Mesodermal cell (in vitro differentiated cells): ENCODE measurements at regions not wholly inside any gene's neighbourhood (a gene's known extent, or its start where the extent isn't known, plus 50 kb on each side); places are given as distances from the start of the nearest gene placed in this dataset.
"Not testable (repeated sequence)": the region's sequence is repeated elsewhere in the genome, so short reads cannot be mapped to it uniquely, and the experiment has no call there.

Experiments
- H3K27ac ChIP-seq: 2 replicates; pipeline ENCODE4 v1.7.0; 2013; ENCODE audit warnings: mild to moderate bottlenecking, low read depth, low read length, moderate library complexity; ENCODE audit not compliant: severe bottlenecking
- H3K36me3 ChIP-seq: 2 replicates; pipeline ENCODE4 v1.7.1; 2013; ENCODE audit warnings: mild to moderate bottlenecking, low read length, moderate library complexity; ENCODE audit not compliant: control insufficient read depth, insufficient read depth
- H3K4me1 ChIP-seq: one replicate; pipeline ENCODE4 v1.7.1; 2013; ENCODE audit warnings: mild to moderate bottlenecking, low read length; ENCODE audit not compliant: insufficient read depth, control insufficient read depth, poor library complexity, severe bottlenecking
- H3K4me3 ChIP-seq: 2 replicates; pipeline ENCODE4 v1.7.0; 2013; ENCODE audit warnings: low read length, control low read depth, mild to moderate bottlenecking; ENCODE audit not compliant: insufficient read depth, poor library complexity, severe bottlenecking; ENCODE audit errors: extremely low read depth
- H3K9me3 ChIP-seq: 2 replicates; pipeline ENCODE4 v1.7.1; 2013; ENCODE audit warnings: mild to moderate bottlenecking, low read length, moderate library complexity; ENCODE audit not compliant: control insufficient read depth
- WGBS, 2 experiments: methylation state at CpG; one replicate each; pipeline ENCODE4 v1.1.5; 2013; ENCODE audit warnings: missing lambda C conversion rate in 2 of 2; ENCODE audit not compliant: insufficient coverage in 2 of 2; 5-methylcytosine and 5-hydroxymethylcytosine counted together

- Histone ChIP-seq H3K4me3 (no peak overlapping the region), H3K36me3 (no peaks in the 10 kb centered on the region), H3K27ac (no peak overlapping the region), H3K4me1 (no peaks in the 10 kb centered on the region), H3K9me3 (no peaks in the 10 kb centered on the region)
- WGBS, 2 experiments: 83 to 100% methylated on average over 1 to 2 of the region's 2 CpGs
Observed at GRCh38 chr17:33944826-33945225, 310.3 kb upstream of the CCL2 start.

DNA sequence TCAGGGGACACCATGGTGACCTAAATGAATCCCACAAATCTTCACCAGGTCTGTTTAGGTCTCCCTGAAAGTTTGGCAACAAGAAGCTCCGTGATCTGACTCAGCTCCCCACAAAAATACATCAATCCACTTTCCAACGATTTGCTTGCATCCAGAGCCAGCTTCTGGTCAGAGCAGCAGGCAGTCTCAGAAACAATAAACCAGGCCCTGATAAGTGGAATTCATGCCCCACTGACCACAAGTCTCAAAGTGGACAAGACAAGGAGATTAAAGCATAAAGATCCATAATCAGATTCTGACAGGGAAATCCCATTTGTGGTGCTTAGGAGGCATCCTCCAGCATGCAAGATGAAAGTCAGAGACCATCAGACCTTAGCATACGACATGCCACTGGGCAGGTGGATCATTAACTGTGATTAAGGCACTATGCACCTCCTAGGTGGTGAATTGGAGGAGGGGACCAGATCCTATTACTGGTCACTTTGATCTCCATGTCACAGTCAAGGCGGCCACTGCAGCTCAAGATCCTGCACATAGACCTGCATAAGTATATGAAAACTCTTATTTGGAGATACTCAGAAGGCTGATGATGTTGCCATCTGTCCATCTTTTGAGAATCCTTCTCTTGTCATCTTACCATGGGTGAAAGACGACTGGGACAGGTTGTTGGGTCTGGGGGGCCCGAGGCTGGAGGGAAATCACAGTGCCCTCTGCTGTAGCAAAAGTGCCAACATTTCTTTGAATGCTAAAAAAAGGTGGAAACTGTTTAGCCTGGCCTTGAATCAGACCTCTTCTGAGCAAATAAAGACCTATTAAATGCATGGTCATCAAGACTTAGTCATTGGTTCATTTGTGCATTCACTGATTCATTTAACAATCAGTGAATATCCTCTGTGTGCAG lies 309.2 kb upstream of the CCL2 start:
- Histone ChIP-seq H3K36me3 (no peaks in the 10 kb centered on the region), H3K4me3 (no peak overlapping the region), H3K9me3 (no peaks in the 10 kb centered on the region), H3K27ac (no peak overlapping the region), H3K4me1 (no peaks in the 10 kb centered on the region)
- WGBS, 2 experiments: 69 to 76% methylated on average over 2 to 3 of the region's 6 CpGs

DNA sequence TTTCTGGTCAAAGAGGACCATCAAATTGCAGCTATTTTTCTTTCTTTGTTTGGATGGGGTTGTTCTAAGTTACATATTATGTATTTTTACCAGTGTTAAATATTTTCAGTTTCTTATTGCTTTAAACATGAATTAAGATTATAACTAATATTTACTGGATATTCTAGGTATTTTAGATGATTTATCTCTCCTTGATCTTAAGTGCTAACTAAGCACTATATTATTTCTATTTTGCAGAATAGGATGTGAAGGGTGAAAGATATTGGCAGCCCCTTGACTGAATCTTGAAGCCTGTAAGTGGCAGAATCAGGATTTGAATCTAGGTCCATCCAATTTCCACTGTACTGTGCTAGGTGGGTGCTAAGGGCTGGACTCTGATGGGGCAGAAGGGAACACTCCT lies 307.3 kb upstream of the CCL2 start:
- Histone ChIP-seq H3K36me3 (no peaks in the 10 kb centered on the region), H3K4me3 (no peak overlapping the region), H3K9me3 (no peaks in the 10 kb centered on the region), H3K4me1 (no peaks in the 10 kb centered on the region), H3K27ac (no peak overlapping the region)

DNA sequence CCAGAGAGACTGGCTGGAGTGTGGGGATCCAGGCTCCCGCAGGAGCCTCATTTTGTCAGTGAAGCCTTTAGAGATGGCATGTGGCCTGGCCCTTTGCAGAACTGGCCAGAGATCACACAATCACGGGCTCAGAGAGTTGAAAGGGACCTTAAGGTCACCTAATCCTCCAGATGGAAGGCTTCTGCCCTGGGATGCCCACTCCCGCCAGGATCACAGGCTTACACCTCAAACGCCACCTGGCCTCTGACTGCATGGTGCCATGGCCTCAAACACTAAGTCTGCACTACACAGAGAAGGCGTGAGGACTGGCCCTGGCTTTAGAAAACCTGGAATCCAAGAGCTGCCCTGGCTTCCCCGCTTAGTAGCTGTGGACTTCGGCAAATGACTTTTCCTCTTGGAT lies 306.8 kb upstream of the CCL2 start:
- H3K27ac ChIP-seq: no peak overlapping the region
- H3K9me3 ChIP-seq: no peaks in the 10 kb centered on the region
- H3K36me3 ChIP-seq: no peaks in the 10 kb centered on the region
- no peaks in the 10 kb centered on the region for H3K4me1 ChIP-seq
- no peak overlapping the region for H3K4me3 ChIP-seq
- 89 to 90% methylated on average over 7 of the region's 7 CpGs for WGBS, 2 experiments

DNA sequence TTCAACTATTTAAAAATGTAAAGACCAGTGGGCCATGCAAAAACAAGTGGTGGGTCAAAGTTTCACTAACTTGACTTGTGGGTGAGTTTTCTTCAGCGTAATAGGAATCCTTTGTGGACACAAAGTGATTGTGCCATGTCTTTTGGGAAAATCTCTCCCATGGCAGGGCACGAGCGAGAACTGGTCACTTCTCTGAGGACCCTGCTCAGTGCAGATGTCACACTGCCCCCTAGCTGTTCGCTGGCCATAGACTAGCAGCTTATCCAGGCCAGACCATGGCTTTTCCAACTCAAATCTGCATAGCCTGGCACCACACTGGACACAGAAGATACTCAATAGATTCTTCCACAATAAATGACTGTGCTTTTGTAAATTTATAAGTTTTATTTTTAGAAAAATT lies 306.0 kb upstream of the CCL2 start:
- H3K4me1 ChIP-seq: no peaks in the 10 kb centered on the region
- 39 to 45% methylated on average over 4 of the region's 4 CpGs for WGBS, 2 experiments
- H3K36me3 ChIP-seq: no peaks in the 10 kb centered on the region
- no peak overlapping the region for H3K4me3 ChIP-seq
- H3K9me3 ChIP-seq: no peaks in the 10 kb centered on the region
- no peak overlapping the region for H3K27ac ChIP-seq

- H3K27ac ChIP-seq: no peak overlapping the region
- WGBS, 2 experiments: 90 to 100% methylated on average over 3 to 6 of the region's 6 CpGs
- no peak overlapping the region for H3K4me3 ChIP-seq
- H3K36me3 ChIP-seq: no peaks in the 10 kb centered on the region
- H3K9me3 ChIP-seq: no peaks in the 10 kb centered on the region
- no peaks in the 10 kb centered on the region for H3K4me1 ChIP-seq
Observed at GRCh38 chr17:33950061-33950460, 305.0 kb upstream of the CCL2 start.

- Histone ChIP-seq H3K9me3 (no peaks in the 10 kb centered on the region), H3K36me3 (no peaks in the 10 kb centered on the region), H3K4me3 (no peak overlapping the region), H3K27ac (no peak overlapping the region), H3K4me1 (no peaks in the 10 kb centered on the region)
- 67% methylated on average over 1 of the region's 1 CpG; no CpG with 5 or more reads in 1 of the 2 experiments for WGBS, 2 experiments
Observed at GRCh38 chr17:33952425-33952824, 302.7 kb upstream of the CCL2 start.

DNA sequence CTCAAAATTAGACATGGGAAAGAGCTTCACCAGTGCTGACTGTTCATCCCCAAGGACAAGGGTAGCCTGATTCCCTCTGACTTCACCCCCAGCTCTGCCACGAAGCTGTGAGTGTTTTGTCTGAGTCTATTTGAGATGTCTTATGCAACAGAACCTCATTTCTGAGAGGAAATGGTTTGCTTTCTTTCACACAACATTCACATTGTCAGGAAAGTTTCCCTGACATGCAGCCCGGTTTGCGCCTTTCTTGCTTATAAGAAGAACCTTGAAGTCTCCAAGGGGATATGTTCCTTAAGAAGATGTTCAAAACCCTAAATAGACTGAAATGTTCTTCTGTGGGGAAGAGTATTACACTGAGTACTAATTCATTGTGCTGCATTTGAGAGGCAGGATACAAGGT lies 300.5 kb upstream of the CCL2 start:
- peaks cover 5% of the 10 kb centered on the region for H3K9me3 ChIP-seq
- H3K4me1 ChIP-seq: no peaks in the 10 kb centered on the region
- no peaks in the 10 kb centered on the region for H3K36me3 ChIP-seq
- no peak overlapping the region for H3K27ac ChIP-seq
- H3K4me3 ChIP-seq: no peak overlapping the region
- 100% methylated on average over 1 of the region's 3 CpGs; no CpG with 5 or more reads in 1 of the 2 experiments for WGBS, 2 experiments

- 43 to 75% methylated on average over 1 to 2 of the region's 2 CpGs for WGBS, 2 experiments
- Histone ChIP-seq H3K27ac (no peak overlapping the region), H3K4me3 (no peak overlapping the region), H3K36me3 (no peaks in the 10 kb centered on the region), H3K9me3 (peaks cover 5% of the 10 kb centered on the region), H3K4me1 (no peaks in the 10 kb centered on the region)
Observed at GRCh38 chr17:33955461-33955860, 299.6 kb upstream of the CCL2 start.

DNA sequence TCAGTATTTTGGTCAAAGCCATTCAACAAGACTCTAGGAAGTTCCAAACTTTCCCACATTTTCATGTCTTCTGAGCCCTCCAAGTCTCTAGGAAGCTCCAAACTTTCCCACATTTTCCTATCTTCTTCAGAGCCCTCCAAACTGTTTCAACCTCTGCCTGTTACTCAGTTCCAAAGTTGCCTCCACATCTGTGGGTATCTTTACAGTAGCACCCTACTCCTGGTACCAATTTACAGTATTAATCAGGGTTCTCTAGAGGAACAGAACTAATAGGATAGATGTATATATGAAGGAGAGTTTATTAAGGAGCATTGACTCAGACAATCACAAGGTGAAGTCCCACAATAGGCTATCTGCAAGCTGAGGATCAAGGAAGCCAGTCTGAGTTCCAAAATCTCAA lies 296.0 kb upstream of the CCL2 start:
- not testable (repeated sequence) for H3K36me3 ChIP-seq, H3K9me3 ChIP-seq, H3K4me1 ChIP-seq, H3K4me3 ChIP-seq, H3K27ac ChIP-seq

DNA sequence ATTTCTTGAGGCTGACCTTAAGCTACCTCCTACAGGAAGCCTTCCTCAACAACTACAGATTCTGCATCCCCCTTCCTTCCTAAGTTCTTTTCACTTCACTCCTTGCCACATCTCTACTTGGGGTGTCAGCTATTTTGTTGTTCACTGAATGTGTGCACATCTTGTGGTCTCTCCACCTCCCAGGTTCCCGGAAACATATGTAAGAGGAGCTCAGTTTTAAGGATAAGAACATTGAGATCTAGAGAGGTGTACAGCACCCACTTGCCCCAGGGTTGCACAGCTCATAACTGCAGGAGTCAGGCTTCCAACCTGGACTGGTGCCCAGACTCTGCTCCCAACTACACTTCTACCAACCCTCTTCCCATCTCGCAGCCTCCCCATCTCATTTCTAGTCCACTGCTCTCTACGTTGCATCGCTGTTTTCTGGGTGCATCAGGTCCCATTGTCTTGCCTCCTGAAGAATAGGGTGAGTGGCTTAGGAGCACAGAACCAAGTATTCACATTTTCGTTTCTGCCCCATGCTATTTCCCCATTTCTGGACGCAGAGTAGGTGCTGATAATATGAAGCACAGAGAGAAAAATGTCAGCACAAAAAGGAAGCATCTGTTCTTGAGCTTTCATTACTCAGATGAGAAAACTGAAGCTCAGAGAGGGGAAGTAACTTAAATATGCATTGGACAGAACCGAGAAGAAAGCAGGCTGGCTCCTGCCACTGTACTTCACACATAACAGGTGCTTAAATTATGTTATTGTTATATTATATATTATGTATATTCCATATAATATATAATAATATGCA lies 292.0 kb upstream of the CCL2 start:
- 88% methylated on average over 5 to 6 of the region's 7 CpGs for WGBS, 2 experiments

More for the DNA sequence above, 292.0 kb upstream of the CCL2 start:
- Histone ChIP-seq H3K4me3 (no peak overlapping the region), H3K9me3 (peaks cover 5% of the 10 kb centered on the region), H3K36me3 (no peaks in the 10 kb centered on the region), H3K4me1 (peaks cover 2% of the 10 kb centered on the region), H3K27ac (no peak overlapping the region)
